ENCODE measurements at regions not wholly inside any gene's neighbourhood (a gene's known extent, or its start where the extent isn't known, plus 50 kb on each side); places are given as distances from the start of the nearest gene placed in this dataset.
"Not testable (repeated sequence)": the region's sequence is repeated elsewhere in the genome, so short reads cannot be mapped to it uniquely, and the experiment has no call there.

DNA sequence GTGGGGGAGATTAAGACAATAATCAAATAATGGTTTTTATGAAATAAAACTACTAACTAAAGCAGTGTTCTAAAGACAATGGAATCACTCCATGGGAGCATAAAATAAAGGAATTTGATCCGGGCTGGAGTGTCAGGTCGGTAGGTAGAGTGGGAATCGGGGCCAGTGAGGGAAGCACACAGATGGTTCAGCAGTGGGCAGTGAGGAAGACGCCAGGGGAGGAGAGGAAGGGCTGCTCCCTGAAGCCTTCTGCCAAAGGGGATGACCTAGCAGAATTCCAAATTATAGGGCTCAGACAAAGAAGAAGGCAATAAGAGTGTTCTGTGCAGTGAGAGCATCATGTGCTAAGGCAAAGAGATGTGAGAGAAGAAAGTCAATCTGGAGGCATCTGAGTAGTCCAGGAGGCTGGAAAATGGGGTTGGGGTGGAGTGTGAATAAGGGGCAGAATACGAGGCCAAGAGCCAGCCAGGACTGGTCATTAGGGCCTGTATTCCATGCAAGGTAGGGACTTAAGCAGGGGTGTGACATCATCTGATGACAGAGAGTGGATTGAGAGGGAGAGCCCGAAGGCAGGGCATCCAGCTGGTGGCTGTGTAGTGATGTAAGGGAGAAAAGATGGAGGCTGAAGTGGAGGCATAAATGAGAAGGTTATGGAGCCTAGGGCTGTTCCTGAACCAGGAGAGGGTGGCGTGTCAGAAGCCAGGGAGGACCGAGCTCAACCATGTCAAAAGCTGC lies 137.6 kb downstream of the COPRS start:
- H3K36me3 ChIP-seq: no peaks in the 10 kb centered on the region
- TF ChIP-seq CTCF (IDR thresholded peaks at IDR 0.05): no peak
- DNase-seq: no peak
- H3K9ac ChIP-seq (ENCODE audit: low read depth in 2 of 2, low read length in 2 of 2): no peak overlapping the region
- no peaks in the 10 kb centered on the region for H3K27me3 ChIP-seq
- H3K4me1 ChIP-seq: no peaks in the 10 kb centered on the region
- H3K27ac ChIP-seq: no peak overlapping the region
- intact Hi-C loops (cut with DNase I): no loop called here
- H3K9me3 ChIP-seq: no peaks in the 10 kb centered on the region
- H3K4me3 ChIP-seq: no peak overlapping the region

DNA sequence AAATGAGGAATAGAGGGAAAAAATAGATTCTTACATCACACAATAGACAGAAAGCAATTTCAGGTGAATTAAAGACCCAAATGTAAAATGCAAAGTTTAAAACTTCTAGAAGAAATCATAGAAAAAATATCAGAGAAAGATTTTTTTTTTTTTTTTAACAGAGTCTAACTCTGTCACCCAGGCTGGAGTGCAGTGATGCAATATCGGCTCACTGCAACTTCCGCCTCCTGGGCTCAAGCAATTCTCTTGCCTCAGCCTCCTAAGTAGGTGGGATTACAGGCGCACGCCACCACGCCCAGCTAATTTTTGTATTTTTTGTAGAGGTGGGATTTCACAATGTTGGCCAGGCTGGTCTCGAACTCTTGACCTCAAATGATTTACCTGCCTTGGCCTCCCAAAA lies 141.8 kb downstream of the COPRS start:
- H3K4me3 ChIP-seq; intact Hi-C loops (cut with DNase I); DNase-seq; H3K9me3 ChIP-seq; H3K9ac ChIP-seq (ENCODE audit: low read depth in 2 of 2, low read length in 2 of 2); H3K4me1 ChIP-seq; H3K27me3 ChIP-seq; H3K27ac ChIP-seq; H3K36me3 ChIP-seq: not testable (repeated sequence)

GRCh38 chr17:31715446-31715845 lies 143.6 kb downstream of the COPRS start:
- no peaks in the 10 kb centered on the region for H3K36me3 ChIP-seq
- H3K27me3 ChIP-seq: no peaks in the 10 kb centered on the region
- H3K27ac ChIP-seq: no peak overlapping the region
- no peak overlapping the region for H3K4me3 ChIP-seq
- no peaks in the 10 kb centered on the region for H3K9me3 ChIP-seq
- H3K4me1 ChIP-seq: no peaks in the 10 kb centered on the region
- TF ChIP-seq CTCF (IDR thresholded peaks at IDR 0.05): no peak
- DNase-seq: no peak
- intact Hi-C loops (cut with DNase I): no loop called here
- H3K9ac ChIP-seq (ENCODE audit: low read depth in 2 of 2, low read length in 2 of 2): no peak overlapping the region

- no peaks in the 10 kb centered on the region for H3K36me3 ChIP-seq
- H3K9me3 ChIP-seq: no peaks in the 10 kb centered on the region
- TF ChIP-seq CTCF (IDR thresholded peaks at IDR 0.05): no peak
- H3K9ac ChIP-seq (ENCODE audit: low read depth in 2 of 2, low read length in 2 of 2): no peak overlapping the region
- no peaks in the 10 kb centered on the region for H3K4me1 ChIP-seq
- intact Hi-C loops (cut with DNase I): no loop called here
- DNase-seq: no peak
- no peak overlapping the region for H3K27ac ChIP-seq
- H3K4me3 ChIP-seq: no peak overlapping the region
- H3K27me3 ChIP-seq: no peaks in the 10 kb centered on the region
Measured at GRCh38 chr17:31704483-31704882, 154.6 kb downstream of the COPRS start.

DNA sequence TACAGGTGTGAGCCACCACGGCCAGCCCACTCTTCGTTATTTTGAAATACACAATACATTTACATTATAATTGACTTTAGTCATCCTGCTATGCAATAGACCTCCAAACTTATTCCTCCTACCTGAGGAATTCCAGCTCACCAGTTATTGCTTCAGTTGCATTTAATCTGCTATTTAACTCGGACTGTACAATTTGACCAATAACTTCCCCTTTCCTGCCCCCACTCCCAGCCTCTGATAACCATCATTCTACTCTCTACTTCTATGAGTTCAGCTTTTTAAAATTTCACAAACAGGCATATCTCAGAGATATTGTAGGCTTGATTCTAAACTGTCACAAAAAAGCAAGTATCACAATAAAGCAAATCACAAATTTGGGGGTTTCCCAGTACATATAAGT lies 157.0 kb downstream of the COPRS start:
- Histone ChIP-seq H3K9ac (ENCODE audit: low read depth in 2 of 2, low read length in 2 of 2) (no peak overlapping the region), H3K4me1 (no peaks in the 10 kb centered on the region)

More for the DNA sequence above, 157.0 kb downstream of the COPRS start:
- no peak for TF ChIP-seq CTCF (IDR thresholded peaks at IDR 0.05)
- Histone ChIP-seq H3K36me3 (no peaks in the 10 kb centered on the region), H3K27ac (no peak overlapping the region), H3K4me3 (no peak overlapping the region), H3K27me3 (no peaks in the 10 kb centered on the region), H3K9me3 (no peaks in the 10 kb centered on the region)
- no peak for DNase-seq
- intact Hi-C loops (cut with DNase I): no loop called here

Measured in colonic mucosa (tissue), 4 donors.